Bone marrow (tissue), 2 donors: ENCODE measurements at regions not wholly inside any gene's neighbourhood (a gene's known extent, or its start where the extent isn't known, plus 50 kb on each side); places are given as distances from the start of the nearest gene placed in this dataset.

Experiments
- DNase-seq, 2 donors: peaks; one replicate each; lab custom pipeline; 2025; lab: John Stamatoyannopoulos, UW

- DNase-seq, result no peak
Observed at GRCh38 chr14:26993556-26993955, 395.7 kb upstream of the NOVA1 start.

- DNase-seq, result no peak
Observed at GRCh38 chr14:26995301-26995700, 397.5 kb upstream of the NOVA1 start.

DNA sequence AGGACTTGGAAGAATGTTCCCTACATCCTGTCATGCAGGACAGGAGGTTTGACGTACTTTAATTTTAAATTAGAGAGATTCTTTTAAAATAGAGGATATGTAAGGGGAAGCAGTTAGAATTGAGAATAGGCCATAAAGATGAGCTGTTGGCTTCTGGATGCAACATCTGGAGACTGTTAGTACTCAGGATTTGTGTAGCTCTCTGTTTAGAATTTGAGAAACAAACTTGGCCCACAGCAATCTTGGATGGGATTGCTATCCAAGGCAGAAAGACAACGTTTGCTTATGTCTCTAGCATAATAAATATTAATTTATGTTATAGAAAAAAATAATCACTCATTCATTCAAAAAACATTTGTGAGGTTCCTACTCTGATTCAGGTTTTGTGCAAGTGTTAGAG is 398.4 kb upstream of the NOVA1 start:
- DNase-seq, result no peak

- no peak for DNase-seq
Observed at GRCh38 chr14:27002179-27002578, 404.3 kb upstream of the NOVA1 start.

DNA sequence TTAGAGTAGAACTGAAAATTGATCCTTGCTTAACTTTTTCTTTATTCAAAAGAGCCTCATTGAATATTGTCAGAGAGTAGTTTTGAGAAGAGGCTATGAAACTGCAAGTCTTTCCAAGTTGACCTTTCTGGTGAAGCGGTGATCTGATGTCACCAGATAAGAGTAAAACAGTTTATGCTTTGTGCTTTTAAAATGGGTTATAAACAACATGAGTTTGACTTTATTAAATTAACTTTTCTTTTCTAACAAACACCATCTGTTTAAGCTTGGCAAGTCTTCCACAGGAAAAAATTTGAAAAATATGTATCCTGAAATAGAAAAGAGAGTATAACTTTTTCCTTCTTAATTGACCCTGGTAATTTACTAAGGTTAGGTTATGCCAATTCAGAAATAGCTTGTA is 408.7 kb upstream of the NOVA1 start:
- no peak for DNase-seq

DNA sequence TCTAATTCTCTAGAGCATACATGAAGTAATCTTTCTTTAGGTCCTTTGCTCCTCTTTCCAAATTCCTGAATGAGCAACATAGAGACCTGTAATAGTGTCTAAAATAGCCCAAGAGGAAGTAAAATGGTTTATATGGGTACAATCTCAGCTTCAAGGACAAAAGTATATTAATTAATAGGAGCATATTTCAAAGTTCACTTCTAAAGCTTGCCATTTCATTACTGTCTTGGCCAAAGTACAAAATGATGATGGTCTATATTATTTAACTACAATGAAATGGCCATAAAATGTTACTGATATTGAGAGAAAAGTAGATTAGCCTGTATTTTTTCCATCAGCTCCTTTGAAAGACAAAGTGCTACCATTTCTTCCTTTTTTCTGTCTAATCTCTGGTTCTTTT is 410.4 kb upstream of the NOVA1 start:
- no peak for DNase-seq

DNA sequence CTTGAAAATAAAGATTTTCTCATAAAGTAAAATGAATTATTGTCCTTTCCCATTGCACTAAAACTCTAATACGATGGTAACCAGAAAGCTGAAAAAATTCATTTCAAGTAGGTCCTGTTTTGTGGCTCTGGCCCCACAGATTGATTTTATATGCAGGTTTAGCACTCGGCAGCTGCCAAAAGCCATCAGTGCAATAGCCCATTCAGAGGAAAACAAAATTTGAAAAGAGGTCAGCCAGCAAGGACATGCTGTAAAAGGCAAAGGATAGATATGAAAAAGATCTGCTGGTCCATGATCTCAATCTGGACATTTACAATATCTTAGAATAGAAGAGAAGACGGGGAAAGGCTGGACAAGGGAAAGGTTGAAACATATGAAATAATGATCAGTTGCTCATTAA is 414.8 kb upstream of the NOVA1 start:
- no peak for DNase-seq

DNA sequence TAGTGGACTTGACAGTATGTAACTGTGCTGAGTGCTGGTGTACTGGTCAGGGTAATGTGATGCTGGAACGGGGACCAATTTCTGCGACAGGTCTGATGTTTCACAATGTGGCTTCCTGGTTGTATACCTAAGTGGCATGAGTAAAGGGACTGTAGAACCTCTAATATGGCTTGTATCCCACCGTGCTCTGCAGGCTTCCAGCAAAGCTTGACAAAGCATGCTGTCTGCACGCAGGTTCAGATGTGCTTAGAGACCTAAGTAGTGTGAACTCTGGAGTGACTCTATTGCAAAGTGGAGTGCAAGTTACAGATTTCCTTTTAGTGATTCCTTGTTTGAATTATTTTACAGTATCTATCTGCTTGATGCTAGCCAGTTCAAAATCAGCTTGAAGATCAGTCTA is 415.8 kb upstream of the NOVA1 start:
- DNase-seq, result no peak

GRCh38 chr14:27015065-27015464 is 417.2 kb upstream of the NOVA1 start:
- no peak for DNase-seq

- no peak for DNase-seq
Observed at GRCh38 chr14:27025648-27026047, 427.8 kb upstream of the NOVA1 start.

DNA sequence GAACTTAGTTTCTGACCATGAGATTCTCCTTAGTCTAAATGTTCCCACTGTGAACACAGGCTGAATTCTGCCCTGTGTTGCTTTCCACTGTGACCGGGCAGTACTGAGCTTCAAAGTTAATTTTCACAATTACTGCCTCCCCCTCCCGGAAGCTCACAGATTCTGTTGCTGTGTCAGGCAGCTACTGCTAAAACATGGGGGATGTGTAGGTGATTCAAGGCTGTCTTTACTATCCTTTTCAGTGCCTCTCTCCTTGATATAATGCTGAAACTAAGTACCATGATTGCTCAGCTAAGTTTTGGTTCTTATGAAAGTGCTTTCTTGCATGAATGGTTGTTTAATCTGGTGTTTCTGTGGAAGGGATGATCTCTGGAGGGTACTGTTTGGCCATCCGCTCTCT is 428.3 kb upstream of the NOVA1 start:
- no peak for DNase-seq

GRCh38 chr14:27040552-27040951 is 442.7 kb upstream of the NOVA1 start:
- DNase-seq, result no peak

GRCh38 chr14:27049701-27050100 is 451.9 kb upstream of the NOVA1 start:
- no peak for DNase-seq

DNA sequence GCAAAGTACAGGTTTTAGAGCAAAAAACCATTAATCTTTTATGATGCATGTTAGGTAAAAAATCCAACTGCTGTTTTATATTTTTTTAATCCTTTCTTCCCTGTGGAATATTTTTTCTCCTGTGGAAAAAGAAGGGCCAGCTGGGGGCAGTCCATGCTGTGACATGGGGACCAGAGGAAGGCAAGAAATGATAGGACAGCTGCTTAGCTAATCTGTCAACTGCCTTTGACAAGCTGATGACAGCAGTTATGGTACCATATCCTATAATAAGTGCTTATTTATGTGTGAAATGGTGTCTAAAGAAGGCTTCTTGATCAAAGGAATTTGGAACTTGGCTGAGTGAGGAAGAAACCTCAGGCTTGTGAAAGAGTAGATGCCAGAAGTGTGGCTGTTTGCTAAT is 452.4 kb upstream of the NOVA1 start:
- DNase-seq, result no peak

GRCh38 chr14:27056586-27056985 is 458.8 kb upstream of the NOVA1 start:
- no peak for DNase-seq

- no peak for DNase-seq
Observed at GRCh38 chr14:27061299-27061698, 463.5 kb upstream of the NOVA1 start.

DNA sequence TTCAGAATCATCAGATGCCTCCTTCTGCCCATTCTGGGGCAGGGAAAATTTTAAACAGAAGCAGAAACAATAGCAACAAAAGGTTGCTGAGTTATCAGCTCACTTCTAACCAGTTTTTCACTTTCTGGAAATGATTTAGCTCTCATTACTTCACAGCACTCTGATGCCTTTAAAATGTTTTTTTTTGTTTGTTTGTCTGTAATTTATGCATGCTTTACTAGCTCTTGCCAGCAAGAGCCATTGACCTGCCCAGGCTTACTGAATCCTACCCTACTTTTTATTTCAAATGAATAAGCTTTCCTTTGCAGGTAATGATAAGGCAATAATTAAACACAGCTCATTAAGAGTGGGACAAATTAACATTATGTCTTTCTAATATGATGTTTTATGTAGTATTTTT is 466.1 kb upstream of the NOVA1 start:
- no peak for DNase-seq

DNA sequence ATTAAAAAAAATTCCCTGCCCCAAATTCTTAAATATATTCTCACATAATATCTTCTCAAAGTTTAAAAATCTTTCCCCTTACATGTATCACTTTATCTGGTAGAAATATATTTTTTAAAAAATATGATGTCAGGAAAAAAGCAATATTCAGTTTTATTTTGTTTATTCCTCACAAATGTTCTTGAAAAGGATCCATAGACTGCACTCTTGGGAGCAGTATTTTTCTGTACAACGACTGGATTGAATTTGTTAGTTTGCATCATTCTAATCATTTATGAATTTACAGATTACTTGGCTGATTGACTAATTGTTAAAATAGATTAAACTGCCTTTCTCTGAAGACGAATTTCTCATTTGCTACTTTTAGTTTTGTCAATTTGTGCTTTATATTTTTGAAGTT is 468.1 kb upstream of the NOVA1 start:
- no peak for DNase-seq

- no peak for DNase-seq
Observed at GRCh38 chr14:27067961-27068360, 470.1 kb upstream of the NOVA1 start.

- DNase-seq, result no peak
Observed at GRCh38 chr14:27072589-27072988, 474.8 kb upstream of the NOVA1 start.

GRCh38 chr14:27075503-27075902 is 477.7 kb upstream of the NOVA1 start:
- DNase-seq, result no peak

- DNase-seq, result no peak
Observed at GRCh38 chr14:27077214-27077613, 479.4 kb upstream of the NOVA1 start.

DNA sequence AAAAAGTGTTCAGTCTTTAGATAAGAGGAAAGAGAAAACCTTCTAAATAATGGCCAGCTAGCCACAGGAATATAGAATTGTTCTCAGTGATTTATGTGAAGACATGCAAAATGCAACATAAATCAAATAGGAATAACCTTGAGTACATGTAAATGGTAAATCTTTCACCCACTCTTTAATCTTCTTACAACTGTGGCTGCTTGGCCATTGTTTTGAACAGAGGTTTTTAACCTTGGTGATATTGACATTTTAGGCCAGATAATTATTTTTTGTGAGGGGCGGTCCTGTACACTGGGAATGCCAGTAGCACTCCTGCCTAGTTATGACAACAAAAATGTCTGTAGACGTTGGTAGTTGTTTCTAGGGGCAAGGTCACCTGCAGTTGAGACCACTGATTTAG is 479.9 kb upstream of the NOVA1 start:
- no peak for DNase-seq

DNA sequence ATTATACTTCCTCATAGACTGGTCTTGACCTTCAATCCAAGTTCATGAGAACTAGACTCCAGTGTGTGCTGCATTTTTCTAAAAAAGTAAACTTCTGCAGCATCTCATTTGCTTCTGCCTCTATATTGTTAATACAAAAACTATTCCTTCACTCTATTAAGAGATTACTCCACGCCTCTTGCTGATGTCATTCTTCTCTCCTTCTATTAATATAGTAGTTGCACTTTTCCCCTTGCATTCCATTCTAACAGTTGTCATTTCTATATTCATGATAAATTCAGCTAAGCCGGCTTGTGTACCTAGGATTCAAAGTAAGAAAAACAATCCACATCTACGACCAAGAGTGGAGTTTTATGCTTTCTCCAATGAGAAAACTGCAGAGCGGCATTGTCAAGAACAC is 480.4 kb upstream of the NOVA1 start:
- DNase-seq, result no peak

DNA sequence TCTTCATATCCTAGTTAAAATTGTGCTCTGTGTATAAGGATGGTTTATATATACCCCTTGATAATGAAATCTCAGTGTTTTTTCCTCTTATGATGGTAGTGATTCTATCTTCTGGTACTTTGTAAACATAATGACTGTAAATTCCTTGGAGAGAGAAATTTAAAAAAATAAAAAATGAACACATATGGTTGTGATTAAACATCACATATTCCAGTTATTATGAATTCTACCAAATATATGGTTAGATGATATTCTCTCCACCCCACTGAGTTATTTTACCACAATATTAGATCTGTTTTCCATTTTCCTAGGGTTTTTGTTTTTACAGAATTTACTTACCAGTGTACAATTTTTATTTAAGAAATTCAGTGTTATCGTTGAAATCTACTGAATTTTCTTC is 481.9 kb upstream of the NOVA1 start:
- DNase-seq, result no peak
